HG03469 (cell line): ENCODE measurements at regions not wholly inside any gene's neighbourhood (a gene's known extent, or its start where the extent isn't known, plus 50 kb on each side); places are given as distances from the start of the nearest gene placed in this dataset.

ENCODE experiments used
- ATAC-seq: cut with Tn5 transposase; IDR thresholded peaks from one replicate; pipeline ENCODE4 v1.9.1; 2021; ENCODE audit warnings: mild to moderate bottlenecking, moderate library complexity, moderate number of reproducible peaks; ENCODE audit not compliant: unreplicated experiment

GRCh38 chr12:127284870-127285431 is 982.0 kb upstream of the TMEM132C start:
- ATAC-seq = no peak

DNA sequence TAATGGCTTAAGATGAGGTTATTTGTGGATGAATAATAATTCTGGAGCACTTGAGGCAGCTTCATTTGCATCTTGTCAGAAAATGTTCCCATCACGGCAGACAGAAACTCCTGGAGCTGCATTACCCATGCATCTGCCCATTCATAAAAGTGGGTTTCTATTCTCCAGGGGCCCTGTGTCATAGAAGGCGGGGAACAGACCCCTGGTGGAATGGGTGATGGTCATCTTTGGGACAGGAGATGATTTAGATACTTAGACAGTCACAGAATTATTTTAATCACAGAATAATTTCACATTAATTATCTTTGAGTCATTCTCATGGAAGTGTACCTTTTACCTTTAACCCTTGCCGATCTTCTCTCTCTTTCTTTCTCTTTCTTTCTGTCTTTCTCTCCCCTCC is 980.7 kb upstream of the TMEM132C start:
- ATAC-seq = no peak

DNA sequence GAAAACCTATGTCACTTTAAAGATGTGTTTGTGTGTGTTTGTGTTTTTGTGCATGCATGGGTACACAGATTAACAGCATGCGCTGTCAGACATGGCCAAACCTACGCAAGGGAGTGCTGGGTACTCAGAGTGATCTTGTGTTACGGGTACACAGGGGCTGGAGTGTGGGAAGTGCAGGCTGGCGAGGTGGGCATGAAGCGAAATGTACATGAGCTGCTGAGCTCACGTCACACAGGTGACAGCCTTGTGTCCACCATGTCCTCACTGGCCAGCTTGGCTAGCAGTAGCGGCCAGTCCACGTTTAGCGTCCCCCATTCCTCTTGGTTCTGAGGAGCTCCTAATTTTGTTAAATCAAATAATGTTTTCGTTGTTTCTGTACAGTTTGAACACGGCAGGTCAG is 979.7 kb upstream of the TMEM132C start:
- ATAC-seq = no peak

DNA sequence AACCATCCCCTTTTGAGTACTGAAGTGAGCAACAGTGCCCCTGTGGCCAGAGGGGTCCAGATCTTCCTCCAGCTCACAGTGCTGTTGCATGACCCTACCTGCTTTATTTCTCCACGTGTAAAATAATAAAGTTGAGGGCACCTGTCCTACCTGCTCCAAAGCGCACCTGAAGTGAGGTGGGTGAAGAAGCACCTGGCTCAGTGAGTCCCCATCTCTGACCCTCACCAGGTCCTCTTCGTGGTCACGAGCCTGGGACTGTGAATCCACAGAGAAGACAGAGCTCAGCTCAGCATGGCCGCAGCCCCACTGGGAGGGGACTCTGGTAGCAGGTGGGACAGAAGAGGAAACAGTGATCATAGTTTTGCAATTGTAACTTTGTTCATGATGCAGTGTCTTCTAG is 976.7 kb upstream of the TMEM132C start:
- no peak for ATAC-seq

- ATAC-seq = no peak
These were observed 974.2 kb upstream of the TMEM132C start for GRCh38 chr12:127292736-127293135.

DNA sequence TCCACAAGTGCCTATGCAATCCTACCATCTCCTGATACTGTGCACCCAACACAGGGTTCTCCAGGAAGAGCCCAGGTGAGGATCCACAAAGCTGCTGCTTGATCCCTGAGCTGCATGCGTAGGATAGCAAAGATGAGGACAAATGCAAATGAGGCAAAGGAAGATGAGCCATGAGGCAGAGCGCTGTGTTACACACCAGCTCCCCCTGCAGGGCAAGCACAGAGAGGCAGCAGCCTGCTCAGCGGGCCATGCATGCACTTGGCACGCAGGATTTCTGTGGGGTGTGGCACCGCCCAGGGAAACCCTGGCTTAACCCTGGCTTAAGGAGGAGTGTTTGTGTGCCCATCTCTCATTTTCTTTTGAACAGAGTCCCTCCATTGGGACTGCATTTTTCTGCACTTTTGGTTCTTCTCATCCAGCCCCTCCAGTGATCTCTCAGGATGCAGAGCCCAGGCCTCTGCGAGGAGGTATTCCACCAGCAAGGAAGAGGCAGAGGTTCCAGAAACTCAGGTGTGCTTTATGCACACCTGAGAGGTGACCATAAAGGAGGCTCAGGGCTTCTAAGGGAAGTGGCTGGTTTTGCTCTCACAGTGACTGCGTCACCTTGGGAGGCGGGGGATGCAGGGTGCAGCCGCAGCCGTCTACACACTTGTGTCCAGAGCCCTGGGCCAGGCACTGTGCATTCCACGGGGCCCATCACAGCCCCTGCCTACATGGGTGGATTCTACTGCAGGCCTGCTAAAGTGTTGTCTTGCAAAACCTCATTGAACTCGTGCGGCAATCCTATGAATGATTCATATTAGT is 973.3 kb upstream of the TMEM132C start:
- ATAC-seq = peak; percentile 50

DNA sequence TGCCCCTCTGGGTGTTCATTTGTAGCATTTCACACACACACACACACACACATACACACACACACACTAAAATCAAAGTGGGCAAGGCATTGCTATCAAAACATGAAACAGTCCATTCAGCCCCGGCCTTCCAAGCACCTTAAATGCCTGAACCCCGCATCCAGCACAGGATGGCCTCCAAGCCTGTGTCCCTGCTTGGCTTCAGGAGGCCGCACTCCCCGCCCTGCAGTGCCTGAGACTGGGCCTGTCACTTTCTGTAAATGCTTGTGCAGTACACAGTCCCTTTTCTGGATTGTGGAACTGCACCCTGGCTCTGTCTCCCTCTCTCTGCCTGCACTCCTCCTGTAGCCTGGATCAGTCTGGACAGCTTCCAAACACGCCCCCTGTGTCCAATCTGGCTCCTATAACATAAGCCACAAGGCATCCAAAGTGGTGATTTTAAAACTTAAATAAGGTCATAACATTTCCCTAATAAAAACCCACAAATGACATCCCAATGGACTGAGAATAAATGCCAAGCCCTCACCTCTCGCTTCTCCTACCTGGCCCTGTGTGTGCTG is 972.2 kb upstream of the TMEM132C start:
- no peak for ATAC-seq

DNA sequence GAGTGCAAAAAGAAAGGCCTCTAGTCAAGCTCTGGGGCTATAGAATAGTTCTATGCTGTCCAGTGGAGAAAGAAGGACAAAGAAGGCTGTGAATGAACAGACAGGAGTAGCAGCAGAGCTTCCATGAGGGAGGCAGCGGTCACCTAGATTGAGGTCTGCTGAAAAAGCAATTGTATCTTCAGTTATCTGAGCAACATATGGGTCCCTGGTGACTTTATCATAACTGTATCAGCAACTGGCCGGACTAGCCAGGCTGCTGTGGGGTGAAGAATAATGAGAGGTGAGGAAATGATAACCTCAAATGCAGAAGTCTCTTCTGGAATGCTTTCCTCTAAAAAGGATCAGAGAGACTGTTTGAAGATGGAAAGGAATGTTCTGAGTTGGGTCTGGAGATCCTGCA is 971.3 kb upstream of the TMEM132C start:
- ATAC-seq = no peak

DNA sequence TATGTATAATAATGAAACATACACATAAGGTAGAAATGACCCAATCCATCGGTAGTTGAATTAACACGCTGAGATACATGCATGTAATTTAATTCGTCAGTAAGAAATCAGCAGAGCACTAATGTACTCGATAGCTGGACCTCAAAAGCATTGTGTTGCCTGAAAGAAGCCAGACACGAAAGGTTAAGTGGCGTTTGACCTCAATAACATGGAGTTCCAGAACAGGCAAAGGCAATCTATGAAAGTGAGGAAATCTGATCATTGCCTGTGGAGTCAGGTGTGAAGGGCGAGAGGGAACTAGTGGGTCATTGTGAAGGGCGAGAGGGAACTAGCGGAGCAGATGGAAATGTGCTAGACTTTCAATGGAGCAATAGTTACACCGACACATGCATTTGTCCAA is 970.4 kb upstream of the TMEM132C start:
- ATAC-seq = no peak

DNA sequence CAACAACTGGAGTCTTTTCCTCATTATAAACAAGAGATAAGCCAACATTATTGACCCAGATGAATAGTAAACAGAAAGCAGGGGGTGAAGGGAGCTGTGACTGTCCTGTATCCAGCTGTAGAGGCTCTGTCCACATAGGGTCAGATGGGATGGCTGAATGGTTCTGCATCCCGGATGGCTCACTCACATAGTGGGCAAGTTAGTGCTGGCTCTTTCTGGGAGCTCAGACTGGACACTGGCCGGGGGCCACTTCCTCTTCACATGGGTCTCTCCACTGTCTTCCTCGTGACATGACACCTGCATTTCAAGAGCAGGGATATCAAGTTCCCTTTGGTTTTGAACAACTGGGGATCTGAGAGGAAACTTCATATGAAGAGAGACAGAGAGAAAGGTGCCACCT is 969.6 kb upstream of the TMEM132C start:
- ATAC-seq = no peak

- ATAC-seq = no peak
These were observed 966.9 kb upstream of the TMEM132C start for GRCh38 chr12:127300075-127300474.

- ATAC-seq = no peak
These were observed 966.2 kb upstream of the TMEM132C start for GRCh38 chr12:127300753-127301152.

DNA sequence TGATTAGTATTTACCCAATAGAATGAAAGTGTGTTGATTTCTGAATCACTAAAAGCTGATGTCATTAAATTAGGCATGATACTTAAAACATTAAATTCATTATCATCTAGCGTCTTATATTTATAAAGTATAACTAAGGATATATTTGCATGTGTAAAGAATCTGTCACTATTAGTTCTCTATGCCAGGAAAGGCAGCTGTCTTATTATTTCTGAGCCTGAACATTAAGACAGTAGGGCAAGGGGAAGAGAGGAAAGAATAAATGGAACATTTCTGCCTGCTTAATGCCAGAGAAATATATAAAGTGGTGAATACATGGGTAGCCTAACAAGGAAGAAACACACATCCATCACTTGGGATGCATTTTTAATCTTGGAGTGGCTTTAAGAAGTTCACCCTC is 965.1 kb upstream of the TMEM132C start:
- ATAC-seq = no peak

GRCh38 chr12:127304751-127305725 is 961.9 kb upstream of the TMEM132C start:
- no peak for ATAC-seq

DNA sequence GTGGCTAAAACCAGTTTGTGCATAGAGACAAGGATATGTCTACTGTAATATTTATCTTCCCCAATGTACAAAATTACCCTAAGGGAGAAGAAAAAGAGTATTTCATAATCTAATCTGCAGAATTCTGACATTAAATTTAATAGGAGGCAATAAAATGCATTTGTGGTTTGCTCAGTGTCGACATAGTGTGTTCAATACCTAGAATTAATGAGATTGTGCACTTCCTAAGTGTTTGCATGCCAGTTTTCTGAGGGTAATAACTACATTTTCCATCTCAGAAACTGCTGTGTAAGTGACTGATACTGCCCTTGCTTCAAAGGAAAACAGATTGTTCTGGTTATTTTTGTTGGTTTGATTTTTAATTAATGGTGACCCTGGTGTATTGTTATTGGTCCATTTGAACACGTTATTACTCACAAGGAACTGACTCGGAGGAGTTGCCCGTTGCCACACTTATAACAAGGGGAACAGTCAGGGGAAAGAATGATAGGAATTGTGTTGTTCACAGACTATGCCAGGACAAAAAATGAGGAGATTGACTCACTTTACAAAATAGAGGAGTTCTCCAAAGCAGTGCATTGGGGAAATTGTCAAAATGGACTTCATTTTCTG is 960.3 kb upstream of the TMEM132C start:
- ATAC-seq = no peak

- no peak for ATAC-seq
These were observed 959.4 kb upstream of the TMEM132C start for GRCh38 chr12:127307528-127307927.

DNA sequence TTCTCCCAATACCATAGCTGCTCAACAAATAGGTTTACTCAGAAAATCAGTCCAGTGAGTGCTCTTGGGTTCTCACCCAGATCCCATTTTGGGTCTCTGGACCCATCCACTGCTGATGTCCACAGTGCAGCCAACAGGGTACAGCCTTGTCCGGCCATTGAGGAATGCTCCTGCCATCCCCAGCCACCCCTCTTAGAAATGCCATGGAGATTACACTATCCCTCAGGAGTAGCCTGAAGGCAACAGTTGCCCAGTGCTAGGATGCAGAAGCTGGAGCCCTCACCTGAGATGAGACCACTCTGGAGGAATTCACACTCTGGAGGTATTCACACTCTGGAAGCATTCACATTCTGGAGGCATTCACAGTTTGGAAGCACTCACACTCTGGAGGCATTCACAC is 958.8 kb upstream of the TMEM132C start:
- no peak for ATAC-seq

- no peak for ATAC-seq
These were observed 956.4 kb upstream of the TMEM132C start for GRCh38 chr12:127310548-127310947.

DNA sequence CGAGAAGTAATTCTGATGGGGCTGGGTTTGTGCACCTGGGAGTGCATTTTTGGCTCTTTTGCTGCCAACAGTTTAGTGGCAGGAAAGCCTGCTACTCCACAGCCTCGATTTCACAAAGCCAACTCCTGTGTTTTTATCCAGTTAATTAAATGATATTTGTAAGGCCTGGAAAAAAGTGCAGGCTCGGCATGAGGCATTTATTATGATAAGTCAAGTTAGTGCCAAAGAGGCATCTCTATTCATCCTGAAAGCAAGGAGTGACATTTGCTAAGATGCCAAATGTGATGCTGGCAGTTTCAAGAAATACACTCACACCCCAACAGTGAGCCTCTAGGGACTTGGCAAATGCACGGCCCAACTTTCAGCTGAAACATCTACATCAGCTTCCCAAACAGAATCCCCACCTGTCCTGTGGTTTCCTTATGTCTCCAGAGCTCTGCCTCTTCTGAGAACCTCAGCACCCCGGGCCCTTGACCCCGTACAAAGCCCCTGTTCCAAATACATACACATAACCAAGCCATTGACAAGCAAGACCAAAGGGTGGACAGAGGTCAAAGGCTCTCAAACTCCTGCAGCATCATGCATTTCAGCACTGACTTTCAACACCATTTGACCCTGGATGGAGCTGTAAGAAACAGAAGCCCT is 955.1 kb upstream of the TMEM132C start:
- ATAC-seq = no peak

- ATAC-seq = no peak
These were observed 942.3 kb upstream of the TMEM132C start for GRCh38 chr12:127324681-127325080.
